Astrocyte (in vitro differentiated cells and primary cell): ENCODE measurements at regions not wholly inside any gene's neighbourhood (a gene's known extent, or its start where the extent isn't known, plus 50 kb on each side); places are given as distances from the start of the nearest gene placed in this dataset.

Experiments used
- CTCF ChIP-seq: IDR thresholded peaks from 2 replicates; pipeline ENCODE4 v1.5.1; 2011; ENCODE audit warnings: low read depth, mild to moderate bottlenecking, inconsistent platforms, low read length, moderate library complexity; ENCODE audit not compliant: insufficient read depth
- EZH2 ChIP-seq: IDR thresholded peaks from 2 replicates; pipeline ENCODE4 v1.6.1; 2012; ENCODE audit warnings: mild to moderate bottlenecking, low read length, inconsistent platforms; ENCODE audit not compliant: insufficient read depth

GRCh38 chr3:25021816-25022215 lies 406.2 kb upstream of the RARB start:
- TF ChIP-seq CTCF, result peak; percentile 56
- TF ChIP-seq EZH2, result no peak
